C1 segment of cervical spinal cord (tissue), 14 donors: ENCODE measurements at regions not wholly inside any gene's neighbourhood (a gene's known extent, or its start where the extent isn't known, plus 50 kb on each side); places are given as distances from the start of the nearest gene placed in this dataset.

Experiments
- DNase-seq, 14 donors: peaks; one replicate each; lab custom pipeline; 2025; lab: John Stamatoyannopoulos, UW

DNA sequence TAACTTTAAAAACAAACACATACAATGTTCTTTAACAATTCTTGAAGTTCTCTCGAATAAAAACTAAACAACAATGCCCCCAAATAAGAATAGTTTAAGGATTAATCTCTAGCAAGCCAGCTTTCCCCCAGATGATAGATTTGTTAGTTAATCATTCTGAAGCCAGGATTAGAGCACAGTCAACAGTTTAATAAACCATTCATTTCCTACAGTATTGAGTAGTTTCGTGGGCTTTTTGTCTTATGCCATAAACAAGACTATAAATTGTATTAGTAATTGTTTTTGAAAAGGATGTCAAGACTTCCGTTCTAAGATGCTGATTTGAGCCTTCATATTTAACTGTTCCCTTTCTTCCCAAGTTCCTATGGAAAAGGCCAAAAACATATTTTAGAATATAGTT, 136.6 kb downstream of the PIK3R1 start:
- no peak for DNase-seq

DNA sequence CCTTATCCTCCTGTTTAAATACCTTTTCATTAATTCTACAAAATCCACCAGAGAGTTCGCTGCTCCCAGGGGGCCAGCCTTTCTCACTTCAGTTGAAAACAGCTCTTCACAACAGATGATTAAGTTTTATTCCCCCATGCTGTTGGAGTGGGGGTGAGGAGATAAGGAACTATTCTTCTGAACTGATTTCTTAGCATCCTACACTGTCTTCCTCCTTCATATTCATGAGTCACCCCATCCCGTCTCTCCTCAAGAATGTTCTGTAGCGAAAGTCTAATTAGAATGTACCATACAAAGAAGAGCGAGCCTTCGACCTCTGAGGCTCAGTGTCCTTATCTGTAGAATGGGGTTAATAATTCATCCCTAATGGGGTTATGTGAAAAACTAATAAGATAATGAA, 138.0 kb downstream of the PIK3R1 start:
- DNase-seq: no peak

DNA sequence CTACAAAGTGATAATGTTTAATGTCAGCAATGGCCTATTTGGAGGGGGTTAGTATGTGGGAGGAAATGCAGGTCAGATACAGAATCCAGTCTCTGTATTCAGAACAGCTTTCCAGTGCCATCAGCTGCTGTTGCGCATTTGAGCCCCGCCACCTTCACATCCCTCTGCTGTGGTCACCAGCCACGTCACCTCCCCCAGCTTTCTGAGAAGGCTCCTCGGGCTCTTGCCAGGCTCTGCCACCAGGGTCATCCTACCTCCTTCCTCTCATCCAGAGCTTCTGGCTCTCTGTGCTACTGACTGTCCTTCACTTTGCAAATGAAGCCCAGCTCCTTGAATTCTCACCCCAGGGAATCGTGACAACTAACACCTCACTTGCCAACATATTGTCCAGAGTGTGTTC, 138.8 kb downstream of the PIK3R1 start:
- no peak for DNase-seq

DNA sequence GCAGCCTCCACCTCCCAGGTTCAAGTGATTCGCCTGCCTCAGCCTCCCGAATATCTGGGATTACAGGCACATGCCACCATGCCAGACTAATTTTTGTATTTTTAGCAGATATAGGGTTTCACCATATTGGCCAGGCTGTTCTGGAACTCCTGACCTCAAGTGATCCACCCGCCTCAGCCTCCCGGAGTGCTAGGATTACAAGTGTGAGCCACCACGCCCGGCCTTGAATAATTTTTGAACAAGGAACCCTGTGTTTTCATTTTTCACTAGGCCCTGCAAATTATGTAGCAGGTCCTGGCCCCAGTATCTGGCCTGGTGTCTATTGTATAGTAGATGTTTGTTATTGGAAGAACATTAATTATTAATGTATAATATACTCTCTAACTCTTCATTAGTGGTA, 140.7 kb downstream of the PIK3R1 start:
- no peak for DNase-seq

DNA sequence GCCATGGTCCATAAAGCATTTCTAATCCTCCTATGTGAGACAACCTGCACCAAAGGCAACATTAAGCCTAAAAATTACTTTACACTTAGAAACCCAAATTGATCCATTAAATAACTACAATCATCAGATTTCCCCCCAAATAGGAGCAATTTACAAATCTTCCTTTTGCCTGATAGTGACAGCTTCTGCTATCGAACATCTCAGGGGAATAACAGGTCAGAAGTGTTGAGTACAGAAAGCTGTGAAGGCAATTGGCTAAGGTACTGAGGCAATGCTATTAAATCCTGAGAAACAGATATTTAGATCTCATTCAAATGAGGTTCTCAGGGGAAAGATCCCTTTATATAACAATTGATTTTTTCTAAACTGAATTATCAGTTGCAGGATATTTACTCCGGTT, 141.1 kb downstream of the PIK3R1 start:
- DNase-seq: no peak

DNA sequence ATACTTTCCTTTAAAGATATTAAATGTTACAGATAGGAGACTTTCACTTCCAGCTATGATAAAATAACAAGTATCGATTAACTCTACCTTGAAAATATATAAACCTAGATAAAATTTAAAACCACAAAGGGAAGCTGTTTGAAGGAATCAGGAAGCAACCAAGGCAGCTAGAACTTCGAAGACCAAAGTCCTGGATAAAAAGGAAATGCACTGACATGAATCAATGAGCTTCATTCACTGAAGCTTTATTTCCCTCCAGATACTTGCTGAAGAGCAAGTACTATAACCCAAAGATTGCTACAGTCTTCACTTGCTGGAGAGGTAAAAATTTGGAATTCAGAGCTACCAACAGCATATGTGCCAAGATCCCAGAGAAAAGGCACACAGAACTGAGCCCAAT, 144.1 kb downstream of the PIK3R1 start:
- no peak for DNase-seq

DNA sequence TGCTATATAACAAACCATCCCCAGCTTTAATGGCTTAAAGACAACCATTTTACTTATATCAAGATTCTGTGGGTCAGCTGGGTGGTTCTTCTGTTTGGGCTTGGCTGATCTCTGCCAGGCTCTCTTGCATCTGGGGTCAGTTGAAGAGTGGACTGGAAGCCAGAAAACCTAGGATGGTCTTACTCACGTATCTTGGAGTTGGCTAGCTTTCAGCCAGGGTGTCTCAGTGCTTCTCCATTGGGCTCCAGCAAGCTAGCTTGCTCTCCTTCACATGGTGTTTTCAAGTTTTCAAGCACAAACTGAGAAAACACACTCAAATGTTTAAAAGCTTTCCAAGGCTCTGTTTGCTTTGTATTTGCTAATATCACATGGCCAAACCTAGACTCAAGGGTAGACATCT, 146.8 kb downstream of the PIK3R1 start:
- no peak for DNase-seq

DNA sequence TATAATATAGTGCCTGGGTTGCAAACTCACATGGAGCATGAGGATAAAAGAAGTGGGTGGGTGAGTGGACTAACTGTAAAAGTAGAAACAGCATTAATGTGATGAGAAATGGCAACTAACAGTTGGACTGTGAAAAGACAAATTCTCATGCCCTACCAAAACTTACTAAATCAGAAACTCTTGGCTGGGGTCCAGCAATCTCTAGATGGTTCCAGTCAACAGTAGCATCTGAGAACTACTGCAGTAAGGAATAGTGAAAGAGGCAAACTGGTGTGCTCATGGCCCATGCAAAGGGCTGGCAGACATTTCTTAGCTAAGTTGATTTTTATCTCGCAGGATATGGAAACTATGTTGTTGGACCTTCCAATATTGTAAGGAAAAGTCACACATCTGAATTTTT, 150.3 kb downstream of the PIK3R1 start:
- no peak for DNase-seq

DNA sequence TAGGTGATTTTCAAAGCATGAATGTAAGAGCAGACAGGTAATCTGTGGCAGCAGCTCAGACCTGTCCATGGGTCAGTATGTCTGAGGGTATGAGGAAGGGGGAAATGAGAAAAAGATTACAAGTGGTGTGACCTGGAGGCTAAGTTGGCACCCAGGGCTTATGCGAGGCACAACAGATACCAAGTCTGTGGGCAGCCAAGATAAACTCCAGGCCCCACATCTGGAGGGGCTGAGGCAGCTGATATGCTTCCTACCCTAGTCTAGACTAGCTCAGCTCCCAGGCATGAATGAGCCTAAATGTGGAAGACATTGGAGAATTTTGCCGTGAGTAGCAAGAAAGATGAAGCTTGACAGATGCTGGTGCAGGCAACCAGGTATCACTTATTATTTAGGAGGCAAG, 151.7 kb downstream of the PIK3R1 start:
- DNase-seq: no peak

DNA sequence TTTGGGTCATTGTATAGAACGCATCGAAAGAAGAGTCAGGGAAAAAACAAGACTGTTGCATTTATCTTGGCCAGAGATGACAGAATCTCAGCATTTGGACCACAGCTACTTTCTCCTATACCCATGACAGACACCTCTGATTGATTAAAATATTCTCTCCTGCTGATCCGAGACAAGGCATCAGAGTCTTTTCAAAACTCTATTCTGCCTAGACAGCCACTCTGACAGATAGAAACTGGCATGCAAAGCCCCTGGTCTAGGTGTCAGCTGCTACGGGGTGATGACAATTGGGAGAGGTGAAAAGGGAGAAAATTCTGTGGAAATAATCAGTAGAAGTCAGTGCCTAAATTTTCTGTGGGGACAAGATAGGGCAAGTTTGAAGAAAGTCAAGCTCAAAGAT, 152.2 kb downstream of the PIK3R1 start:
- no peak for DNase-seq

DNA sequence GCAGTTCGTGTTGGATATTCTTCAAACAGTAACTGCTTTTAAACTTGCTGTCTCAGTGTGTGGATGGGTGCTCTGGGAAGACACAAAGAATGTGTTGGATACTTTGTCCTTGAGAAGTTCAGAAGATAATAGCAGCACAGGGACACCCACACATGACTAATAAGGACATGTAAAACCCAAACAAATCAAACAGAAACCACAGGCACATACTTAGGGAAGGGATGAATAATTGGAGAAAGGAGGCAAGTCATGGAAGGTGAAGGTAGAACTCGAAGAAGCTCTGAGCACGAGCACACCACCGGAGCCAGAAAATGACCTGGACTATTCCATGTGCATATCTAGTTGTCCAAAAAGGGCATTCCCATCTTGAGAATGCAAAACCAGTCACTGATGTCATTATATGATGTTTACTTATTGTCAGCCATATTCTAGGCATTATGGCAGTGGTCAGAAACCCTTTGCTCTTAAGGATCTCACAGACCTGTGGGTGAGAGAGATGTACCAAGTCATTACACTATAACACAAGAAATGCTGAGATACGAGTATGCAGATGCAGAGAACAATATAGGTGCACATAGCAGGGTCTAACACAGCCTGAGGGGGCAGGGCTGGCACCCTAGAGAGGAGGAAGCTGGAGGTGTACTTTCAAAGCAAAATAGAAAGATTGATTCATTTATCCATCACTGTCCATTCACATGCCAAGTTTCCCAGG, 152.9 kb downstream of the PIK3R1 start:
- DNase-seq: no peak

DNA sequence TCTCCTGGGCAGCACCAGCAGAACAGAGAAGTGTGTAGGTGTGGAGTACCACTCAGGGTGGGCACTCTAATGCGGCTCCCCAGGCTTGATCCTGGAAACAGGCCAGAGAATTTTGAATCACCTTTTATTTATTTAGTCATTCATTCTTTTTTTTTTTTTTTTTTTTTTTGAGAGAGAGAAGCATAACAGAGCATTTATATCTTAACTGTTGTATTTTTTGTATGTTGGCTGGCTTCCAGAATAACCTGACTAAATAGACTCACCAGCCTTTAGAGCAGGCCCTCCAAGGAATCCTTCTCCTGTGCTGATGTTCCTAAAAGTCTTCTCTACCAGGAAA, 153.4 kb downstream of the PIK3R1 start:
- DNase-seq: no peak

DNA sequence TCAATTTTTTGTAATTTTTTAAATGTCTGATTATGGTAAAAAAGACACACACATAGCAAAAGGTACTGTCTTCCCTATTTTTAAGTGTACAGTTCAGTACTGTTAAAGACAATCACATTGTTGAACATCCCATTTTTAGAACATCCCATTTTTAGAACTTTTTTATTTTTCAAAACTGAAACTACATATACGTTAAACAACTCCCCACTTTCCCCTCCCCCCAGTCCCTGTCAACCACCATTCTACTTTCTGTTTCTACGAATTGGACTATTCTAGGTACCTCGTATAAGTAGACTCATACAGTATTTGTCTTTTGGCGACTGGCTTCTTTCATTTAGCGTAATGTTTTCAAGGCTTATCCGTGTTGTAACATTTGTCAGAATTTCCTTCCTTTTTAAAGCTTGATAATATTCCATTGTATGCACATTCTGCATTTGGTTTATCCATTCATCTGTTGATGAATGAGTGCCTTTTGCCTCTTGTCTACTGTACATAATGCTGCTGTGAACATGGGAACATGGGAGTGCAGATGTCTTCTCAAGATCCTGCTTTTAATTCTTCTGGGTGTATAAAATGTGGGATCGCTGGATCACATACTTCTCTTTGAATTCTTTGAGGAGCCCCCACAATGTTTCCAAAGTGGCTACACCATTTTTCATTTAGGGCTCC, 154.0 kb downstream of the PIK3R1 start:
- DNase-seq: no peak

DNA sequence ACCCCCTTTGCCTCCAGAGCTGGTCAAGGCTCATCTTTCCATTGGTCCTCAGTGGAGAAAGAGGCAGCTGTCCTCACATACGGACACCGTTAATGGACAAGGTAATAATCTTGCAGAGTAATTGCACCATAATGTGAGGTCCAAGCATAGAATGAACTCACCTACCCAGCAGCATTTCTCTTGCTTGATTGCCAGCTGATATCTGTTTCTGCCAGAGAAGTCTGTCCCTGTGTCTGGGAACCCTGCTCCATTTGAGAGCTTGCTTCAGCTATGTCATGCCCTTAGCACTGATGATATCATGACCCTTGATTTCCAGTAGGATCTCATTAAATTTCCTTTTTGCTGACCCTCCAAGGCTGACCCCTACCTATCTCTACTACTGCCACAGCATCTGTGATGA, 154.6 kb downstream of the PIK3R1 start:
- no peak for DNase-seq

DNA sequence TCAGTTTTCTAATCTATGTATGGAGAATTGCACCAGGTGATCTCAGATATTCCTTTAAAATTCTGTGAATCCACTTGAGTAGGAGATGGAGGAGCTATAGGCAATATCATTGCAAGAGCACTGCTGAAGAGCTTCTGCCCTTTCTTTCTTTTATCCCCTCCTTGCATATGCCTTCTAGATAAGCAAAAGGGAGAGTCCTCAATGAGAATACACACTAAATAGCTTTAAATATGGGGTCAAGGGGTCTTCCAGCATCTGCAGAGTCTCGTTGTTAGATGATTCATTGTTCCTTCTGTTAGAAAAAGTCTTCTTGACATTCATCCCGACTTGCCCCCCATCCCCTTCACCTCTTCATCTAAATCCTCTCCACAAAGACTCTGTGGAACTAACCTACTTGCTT, 156.1 kb downstream of the PIK3R1 start:
- DNase-seq: no peak

DNA sequence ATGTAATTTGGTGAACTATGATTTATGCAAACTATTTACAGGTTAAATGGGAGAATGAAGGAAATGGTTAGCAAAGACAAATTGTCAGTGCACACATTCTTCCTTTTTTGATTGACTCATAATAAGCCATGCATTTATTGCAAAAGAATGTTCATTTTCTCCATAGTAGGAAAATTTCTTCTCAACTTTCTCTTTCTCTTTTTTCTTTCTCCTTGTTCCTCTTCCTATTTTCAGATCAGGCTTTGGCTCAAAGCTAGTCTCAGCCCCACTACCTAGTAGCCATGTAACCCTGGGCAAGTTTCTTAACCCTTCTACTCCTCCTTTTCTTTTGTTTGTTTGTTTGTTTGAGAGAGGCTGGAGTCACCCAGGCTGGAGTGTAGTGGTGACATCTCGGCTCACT, 156.6 kb downstream of the PIK3R1 start:
- no peak for DNase-seq

DNA sequence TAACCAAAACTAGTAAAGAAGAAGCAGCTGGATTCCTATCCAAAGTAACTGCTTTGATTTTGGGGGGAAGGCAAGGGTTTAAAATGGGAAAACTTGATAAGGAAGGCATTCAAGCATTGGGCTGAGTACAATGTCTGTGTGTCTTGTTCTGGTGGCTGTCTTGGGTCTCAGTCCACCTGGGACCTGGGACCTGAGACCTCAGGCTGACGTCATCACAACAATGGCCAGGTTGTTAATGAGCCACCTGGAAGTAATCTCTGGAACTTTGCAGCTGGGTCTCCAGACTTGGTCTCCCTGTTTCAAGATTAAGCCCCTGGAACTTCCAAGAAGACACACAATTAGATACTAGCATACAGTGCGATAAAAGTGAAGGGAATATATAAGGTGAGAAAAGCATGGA, 157.5 kb downstream of the PIK3R1 start:
- DNase-seq: no peak

DNA sequence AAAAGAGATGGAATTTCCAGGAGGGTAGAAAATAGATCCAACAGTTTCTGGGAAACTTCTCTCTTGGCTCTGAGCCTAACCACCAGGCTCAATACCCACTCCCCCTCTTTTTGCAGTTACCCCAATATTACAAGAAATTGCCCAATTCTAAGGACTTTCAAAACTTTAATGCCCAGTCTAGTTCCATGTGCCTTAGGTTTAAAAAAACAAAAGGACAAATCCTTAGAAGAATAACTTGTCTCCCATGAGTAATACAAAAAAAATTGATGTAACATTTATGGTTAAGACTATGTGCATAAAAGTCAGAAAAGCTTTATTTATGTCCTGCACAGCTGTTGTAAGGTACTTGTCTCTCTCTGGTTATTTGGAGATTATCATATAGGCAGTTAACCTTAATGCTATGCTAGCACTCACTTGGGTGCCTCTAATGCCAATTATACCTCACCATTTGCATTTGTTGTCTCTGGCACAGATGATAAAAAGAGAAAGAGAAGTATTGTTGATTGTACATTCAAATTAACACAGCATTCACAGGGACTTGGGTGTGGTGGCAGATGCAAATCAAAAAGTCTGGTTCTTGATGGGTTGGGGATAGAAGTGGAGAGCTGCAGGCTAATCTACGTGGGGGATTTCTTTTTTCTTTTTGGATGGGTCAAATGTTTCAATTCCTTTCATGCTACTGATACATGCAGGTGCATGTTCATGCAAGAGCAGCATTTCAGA, 159.4 kb downstream of the PIK3R1 start:
- no peak for DNase-seq

DNA sequence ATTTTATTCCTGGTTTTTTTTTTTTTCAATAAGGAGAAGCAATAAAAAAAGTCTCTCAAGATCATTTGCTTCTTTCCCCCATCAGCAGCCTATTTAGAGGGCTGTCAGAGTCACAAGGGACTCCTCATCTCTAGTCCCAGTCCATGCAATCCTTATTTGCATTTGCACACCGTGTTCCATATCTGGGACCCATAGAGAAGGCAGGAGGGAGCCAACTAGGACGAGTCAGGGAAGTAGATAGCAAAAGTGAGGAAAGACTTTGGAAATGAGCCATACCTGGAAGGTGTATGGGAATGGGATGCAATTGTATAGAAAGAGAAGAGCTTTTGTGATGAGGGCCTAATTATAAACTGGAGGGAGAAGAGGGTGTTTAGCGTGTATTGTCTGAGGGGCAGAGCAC, 160.0 kb downstream of the PIK3R1 start:
- DNase-seq: no peak

DNA sequence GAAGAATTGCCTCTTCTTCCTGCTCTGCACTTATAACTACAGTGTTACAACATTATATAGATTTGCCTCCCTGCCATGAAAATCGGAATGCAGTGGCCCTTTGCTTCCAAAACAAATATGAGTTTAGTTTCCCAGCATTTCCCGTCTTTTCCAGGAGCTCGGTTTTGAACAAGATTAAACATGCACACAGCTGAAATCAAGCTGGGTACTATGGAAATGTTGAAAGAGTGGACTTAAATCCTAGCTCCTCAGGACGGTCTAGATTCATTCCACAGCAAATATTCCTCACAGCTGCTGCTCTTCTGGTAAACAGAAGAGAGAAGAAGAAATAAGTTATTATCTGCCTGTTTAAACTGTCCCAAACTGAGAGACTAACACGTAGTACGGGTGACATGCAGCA, 161.4 kb downstream of the PIK3R1 start:
- DNase-seq: no peak

DNA sequence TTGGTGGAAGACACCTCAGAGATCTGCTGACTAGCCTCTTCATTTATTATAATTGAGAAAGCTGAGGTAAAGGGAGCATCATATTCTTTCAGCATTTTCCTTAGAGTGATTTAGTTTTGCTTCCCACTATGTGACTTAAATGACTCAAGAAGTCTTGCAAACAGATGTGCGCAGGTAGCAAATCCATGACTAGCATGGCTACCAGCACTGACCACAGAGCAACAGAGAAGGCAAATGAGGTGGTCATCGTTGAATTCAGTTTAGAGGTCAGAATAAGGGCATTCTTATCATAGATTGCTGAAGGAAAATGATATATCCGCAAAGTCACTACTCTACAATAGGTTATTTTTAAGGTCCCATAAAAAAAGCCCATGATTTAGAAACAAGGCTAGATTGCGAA, 162.2 kb downstream of the PIK3R1 start:
- DNase-seq: no peak

DNA sequence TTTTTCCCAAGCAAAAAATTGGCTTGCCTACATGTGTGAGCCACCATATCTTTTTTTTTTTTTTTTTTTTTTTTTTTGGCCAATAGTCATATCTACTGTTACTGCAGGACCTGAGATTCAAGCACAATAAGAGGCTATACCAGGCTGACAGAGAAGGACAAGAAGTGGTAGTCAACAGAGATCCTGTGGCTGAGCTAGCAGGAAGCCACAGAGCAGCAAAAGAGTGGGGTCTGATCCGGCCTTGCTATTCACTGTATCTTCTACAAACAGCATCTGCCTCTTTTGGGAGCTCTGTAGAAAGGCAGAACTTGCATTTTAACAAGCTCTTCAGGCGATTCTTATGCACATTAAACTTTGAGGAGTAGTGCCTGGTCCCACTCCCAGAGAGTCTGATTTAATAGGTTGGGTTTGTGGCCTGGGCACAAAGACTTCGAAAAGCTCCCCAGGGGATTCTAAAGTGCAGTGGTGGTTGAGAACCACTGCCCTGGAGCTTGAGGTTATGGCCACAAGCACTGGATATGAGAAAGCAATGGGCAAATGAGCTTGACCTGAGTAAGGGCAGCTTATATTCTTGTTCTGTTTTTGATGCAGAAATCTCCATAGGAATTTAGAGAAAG, 162.8 kb downstream of the PIK3R1 start:
- DNase-seq: no peak
